OCI-LY3 (cell line): ENCODE measurements at regions not wholly inside any gene's neighbourhood (a gene's known extent, or its start where the extent isn't known, plus 50 kb on each side); places are given as distances from the start of the nearest gene placed in this dataset.
"Not testable (repeated sequence)": the region's sequence is repeated elsewhere in the genome, so short reads cannot be mapped to it uniquely, and the experiment has no call there.

Experiments
- H2AFZ ChIP-seq: fragments of 200-600, 300-600 bp; shearing (Covaris generic); 2 replicates; pipeline ENCODE4 v1.6.0; 2014; ENCODE audit warnings: antibody characterized with exemption, low read depth, low read length
- H3K27ac ChIP-seq: fragments of 200-600, 300-600 bp; sonication (generic); 2 replicates; pipeline ENCODE4 v1.5.1; 2014; ENCODE audit warnings: mild to moderate bottlenecking, low read length, moderate library complexity, mixed read lengths
- H3K27me3 ChIP-seq: fragments of 200-600, 300-600 bp; sonication (generic); 2 replicates; pipeline ENCODE4 v1.6.1; 2014; ENCODE audit warnings: low read depth, low read length, mixed read lengths
- H3K36me3 ChIP-seq: fragments of 200-600, 300-600 bp; sonication (generic); replicated peaks from 2 replicates; pipeline ENCODE3; 2014; ENCODE audit warnings: low read depth, low read length, mixed read lengths
- H3K4me1 ChIP-seq: fragments of 300-600, 200-600 bp; sonication (generic); 2 replicates; pipeline ENCODE4 v1.6.1; 2014; ENCODE audit warnings: low read length, mixed read lengths
- H3K4me2 ChIP-seq: fragments of 200-600, 300-600 bp; sonication (generic); 2 replicates; pipeline ENCODE4 v1.6.1; 2014; ENCODE audit warnings: low read length, mixed read lengths
- H3K4me3 ChIP-seq: fragments of 300-600, 200-600 bp; sonication (generic); 2 replicates; pipeline ENCODE4 v1.5.1; 2014; ENCODE audit warnings: antibody characterized with exemption, mild to moderate bottlenecking, low read length, moderate library complexity
- H3K79me2 ChIP-seq: fragments of 300-600, 200-600 bp; shearing (Covaris generic); 2 replicates; pipeline ENCODE4 v1.6.1; 2014; ENCODE audit warnings: mild to moderate bottlenecking, low read length, mixed read lengths
- H3K9ac ChIP-seq: fragments of 300-600, 200-600 bp; shearing (Covaris generic); 2 replicates; pipeline ENCODE4 v1.6.0; 2014; ENCODE audit warnings: mild to moderate bottlenecking, low read length, moderate library complexity
- H3K9me3 ChIP-seq: fragments of 200-600, 300-600 bp; shearing (Covaris generic); 2 replicates; pipeline ENCODE4 v1.6.1; 2014; ENCODE audit warnings: low read length, mixed read lengths; ENCODE audit not compliant: insufficient read depth
- H4K20me1 ChIP-seq: fragments of 200-600, 300-600 bp; sonication (generic); 2 replicates; pipeline ENCODE4 v1.6.1; 2016; ENCODE audit warnings: low read length, mixed read lengths; ENCODE audit not compliant: insufficient read depth
- EZH2phosphoT487 ChIP-seq: fragments of 200-600 bp; shearing (Covaris generic); IDR thresholded peaks from 2 replicates; pipeline ENCODE4 v1.6.1; 2018; ENCODE audit warnings: antibody characterized with exemption, mixed run types, low read depth
- TF ChIP-seq, protein P1 (sequence below): fragments of 200-600, 300-600 bp; sonication (generic); IDR thresholded peaks from 2 replicates; pipeline ENCODE4 v1.5.1; 2014; ENCODE audit warnings: antibody characterized with exemption, low read length, low read depth

GRCh38 chr2:199554026-199554425 lies 96.3 kb upstream of the SATB2 start:
- Histone ChIP-seq H3K36me3 (no peaks in the 10 kb centered on the region), H3K4me3 (no peak overlapping the region), H3K27ac (no peak overlapping the region), H3K9me3 (no peaks in the 10 kb centered on the region), H3K4me1 (no peaks in the 10 kb centered on the region), H3K79me2 (no peaks in the 10 kb centered on the region), H2AFZ (no peak overlapping the region), H3K9ac (no peak overlapping the region), H3K4me2 (no peak overlapping the region), H4K20me1 (no peaks in the 10 kb centered on the region), H3K27me3 (no peaks in the 10 kb centered on the region)
- TF ChIP-seq, protein P1, sequence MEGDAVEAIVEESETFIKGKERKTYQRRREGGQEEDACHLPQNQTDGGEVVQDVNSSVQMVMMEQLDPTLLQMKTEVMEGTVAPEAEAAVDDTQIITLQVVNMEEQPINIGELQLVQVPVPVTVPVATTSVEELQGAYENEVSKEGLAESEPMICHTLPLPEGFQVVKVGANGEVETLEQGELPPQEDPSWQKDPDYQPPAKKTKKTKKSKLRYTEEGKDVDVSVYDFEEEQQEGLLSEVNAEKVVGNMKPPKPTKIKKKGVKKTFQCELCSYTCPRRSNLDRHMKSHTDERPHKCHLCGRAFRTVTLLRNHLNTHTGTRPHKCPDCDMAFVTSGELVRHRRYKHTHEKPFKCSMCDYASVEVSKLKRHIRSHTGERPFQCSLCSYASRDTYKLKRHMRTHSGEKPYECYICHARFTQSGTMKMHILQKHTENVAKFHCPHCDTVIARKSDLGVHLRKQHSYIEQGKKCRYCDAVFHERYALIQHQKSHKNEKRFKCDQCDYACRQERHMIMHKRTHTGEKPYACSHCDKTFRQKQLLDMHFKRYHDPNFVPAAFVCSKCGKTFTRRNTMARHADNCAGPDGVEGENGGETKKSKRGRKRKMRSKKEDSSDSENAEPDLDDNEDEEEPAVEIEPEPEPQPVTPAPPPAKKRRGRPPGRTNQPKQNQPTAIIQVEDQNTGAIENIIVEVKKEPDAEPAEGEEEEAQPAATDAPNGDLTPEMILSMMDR = no peak
- TF ChIP-seq EZH2phosphoT487 = no peak

DNA sequence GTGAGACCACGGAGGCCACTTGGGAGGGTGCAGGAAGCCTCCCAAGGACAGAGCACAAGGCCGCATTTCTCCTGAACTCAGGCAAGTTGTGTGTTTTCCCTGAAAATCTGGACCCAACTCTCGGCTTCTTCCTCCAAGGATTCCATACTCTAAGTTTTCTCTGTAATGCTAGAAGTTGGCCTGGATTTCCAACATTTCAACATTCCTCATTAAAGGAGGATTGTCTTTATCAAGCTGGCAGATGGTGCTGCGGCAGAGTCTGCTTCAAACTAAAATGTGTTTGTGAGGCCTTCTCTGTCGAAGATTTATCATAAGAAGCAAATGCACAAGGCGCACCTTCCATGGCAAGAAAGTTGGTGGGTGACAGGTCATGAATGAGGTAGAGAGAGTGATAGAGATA lies 94.4 kb upstream of the SATB2 start:
- no peaks in the 10 kb centered on the region for H3K36me3 ChIP-seq

DNA sequence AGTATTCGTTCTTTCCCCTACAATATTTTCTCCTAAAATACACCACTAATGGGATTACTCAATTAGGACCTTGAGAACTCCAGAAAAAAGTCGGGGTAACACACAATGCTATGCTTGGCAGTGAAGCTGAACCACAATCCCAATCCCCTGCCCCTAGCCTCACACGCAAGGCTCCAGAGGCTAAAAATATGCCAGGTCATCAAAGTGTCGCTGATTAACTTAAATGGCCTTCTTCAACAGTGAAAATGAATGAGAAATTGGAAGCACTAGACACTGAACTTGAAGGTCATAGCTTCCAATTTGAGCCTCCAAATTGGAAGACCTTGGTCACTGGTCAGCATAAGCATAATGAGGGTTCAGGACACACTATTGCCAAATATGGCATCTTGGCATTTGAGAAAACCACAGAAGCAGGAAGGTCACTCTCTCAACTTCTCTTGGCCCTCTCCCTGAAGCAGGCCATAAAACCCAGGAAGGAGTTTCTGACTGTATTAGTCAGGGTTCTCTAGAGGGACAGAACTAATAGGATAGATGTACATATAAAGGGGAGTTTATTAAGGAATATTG lies 86.0 kb upstream of the SATB2 start:
- no peaks in the 10 kb centered on the region for H3K36me3 ChIP-seq
- no peak overlapping the region for H3K4me2 ChIP-seq
- H3K79me2 ChIP-seq = no peaks in the 10 kb centered on the region
- TF ChIP-seq EZH2phosphoT487 = no peak
- TF ChIP-seq, protein P1 = no peak
- H3K4me1 ChIP-seq = no peaks in the 10 kb centered on the region
- H3K9me3 ChIP-seq = no peaks in the 10 kb centered on the region
- no peak overlapping the region for H3K9ac ChIP-seq
- H3K27ac ChIP-seq = no peak overlapping the region
- no peaks in the 10 kb centered on the region for H4K20me1 ChIP-seq
- no peaks in the 10 kb centered on the region; the same call in 1 of the 2 replicates for H3K27me3 ChIP-seq
- no peak overlapping the region for H2AFZ ChIP-seq
- no peak overlapping the region for H3K4me3 ChIP-seq

More for the DNA sequence above, 94.4 kb upstream of the SATB2 start:
- Histone ChIP-seq H3K9ac (no peak overlapping the region), H3K4me2 (no peak overlapping the region), H3K79me2 (no peaks in the 10 kb centered on the region), H3K4me3 (no peak overlapping the region), H3K27ac (no peak overlapping the region), H2AFZ (no peak overlapping the region), H3K4me1 (no peaks in the 10 kb centered on the region), H4K20me1 (no peaks in the 10 kb centered on the region), H3K9me3 (no peaks in the 10 kb centered on the region), H3K27me3 (no peaks in the 10 kb centered on the region)
- TF ChIP-seq EZH2phosphoT487 = no peak
- TF ChIP-seq, protein P1 = no peak

DNA sequence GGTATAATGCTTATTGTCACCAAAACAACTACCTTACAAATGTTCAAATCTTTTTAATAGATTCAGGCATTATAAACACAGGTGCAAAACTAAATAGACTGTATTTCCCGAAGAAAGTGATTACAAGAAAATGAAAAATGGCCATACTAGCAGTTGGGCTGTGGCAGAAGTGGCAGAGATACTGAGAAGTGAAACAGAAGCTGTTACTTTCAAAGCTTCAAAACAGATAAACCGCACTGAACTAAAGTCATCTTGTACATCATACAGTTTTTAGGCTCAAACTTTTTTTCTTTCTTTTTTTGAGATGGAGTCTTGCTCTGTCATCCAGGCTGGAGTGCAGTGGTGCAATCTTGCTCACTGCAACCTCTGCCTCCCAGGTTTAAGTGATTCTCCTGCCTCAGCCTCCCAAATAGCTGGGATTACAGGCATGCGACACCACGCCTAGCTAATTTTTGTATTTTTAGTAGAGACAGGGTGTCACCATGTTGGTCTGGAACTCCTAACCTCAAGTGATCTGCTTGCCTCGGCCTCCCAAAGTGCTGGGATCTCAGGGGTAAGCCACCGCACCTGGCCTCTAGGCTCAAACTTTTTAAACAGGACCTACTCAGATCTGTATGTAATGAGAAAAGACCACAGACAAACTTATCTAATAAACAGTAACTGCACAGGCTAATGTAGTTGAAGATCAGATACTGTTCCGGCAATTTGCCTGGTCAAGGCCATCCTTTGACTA lies 77.9 kb upstream of the SATB2 start:
- Histone ChIP-seq H3K9ac (no peak overlapping the region), H3K79me2 (no peaks in the 10 kb centered on the region), H3K27ac (no peak overlapping the region), H3K4me3 (no peak overlapping the region), H3K9me3 (no peaks in the 10 kb centered on the region), H3K36me3 (no peaks in the 10 kb centered on the region), H3K27me3 (peaks cover 4% of the 10 kb centered on the region; the same call in 1 of the 2 replicates), H4K20me1 (no peaks in the 10 kb centered on the region), H3K4me1 (peaks cover 4% of the 10 kb centered on the region; the same call in 1 of the 2 replicates), H3K4me2 (no peak overlapping the region), H2AFZ (no peak overlapping the region)
- no peak for TF ChIP-seq EZH2phosphoT487
- TF ChIP-seq, protein P1 = no peak

GRCh38 chr2:199533873-199534272 lies 76.1 kb upstream of the SATB2 start:
- not testable (repeated sequence) for H4K20me1 ChIP-seq, H3K4me3 ChIP-seq, H3K36me3 ChIP-seq, H3K79me2 ChIP-seq, H3K4me1 ChIP-seq, H3K4me2 ChIP-seq, H3K9me3 ChIP-seq, H2AFZ ChIP-seq, H3K9ac ChIP-seq, H3K27ac ChIP-seq, H3K27me3 ChIP-seq
